Panc1 (cell line): ENCODE measurements at regions not wholly inside any gene's neighbourhood (a gene's known extent, or its start where the extent isn't known, plus 50 kb on each side); places are given as distances from the start of the nearest gene placed in this dataset.

Experiments
- ATAC-seq: fragments of 200-7000 bp; cut with Tn5 transposase; 2 replicates; pipeline ENCODE4 v1.9.1; 2020; ENCODE audit warnings: mild to moderate bottlenecking, moderate library complexity
- BruUV-seq: library from RNA; stranded (reverse); fragments of 400-500 nt; replicated peaks from 2 replicates; lab custom pipeline; 2021; lab: Mats Ljungman, UMichigan
- CTCF ChIA-PET: fragments of 300-600 bp; sonication (Branson Sonifier 250); formaldehyde crosslinking; loops from one replicate; lab custom pipeline; 2022; ENCODE audit warnings: antibody characterized with exemption; lab: Charles Lee
- POLR2A ChIA-PET: fragments of 300-600 bp; sonication (Branson Sonifier 250); formaldehyde crosslinking; loops from one replicate; lab custom pipeline; 2022; ENCODE audit warnings: antibody characterized with exemption; lab: Charles Lee
- DNase-seq: peaks from one replicate; pipeline ENCODE4 v3.0.0-alpha.2; 2010; ENCODE audit warnings: low read depth, low spot score
- H3K27ac ChIP-seq: 2 replicates; pipeline ENCODE4 v1.5.1; 2011; ENCODE audit warnings: mild to moderate bottlenecking, low read length, inconsistent platforms
- H3K27me3 ChIP-seq: fragments of 200-500 bp; sonication (Bioruptor generic); 2 replicates; pipeline ENCODE4 v1.6.0; 2014; ENCODE audit warnings: low read length, inconsistent platforms; ENCODE audit not compliant: control insufficient read depth, insufficient read depth
- H3K36me3 ChIP-seq: fragments of 200-500 bp; sonication (Bioruptor generic); 2 replicates; pipeline ENCODE4 v1.5.1; 2014; ENCODE audit warnings: inconsistent platforms, mild to moderate bottlenecking, low read length, moderate library complexity; ENCODE audit not compliant: control insufficient read depth, insufficient read depth
- H3K4me1 ChIP-seq: 2 replicates; pipeline ENCODE4 v1.5.1; 2011; ENCODE audit warnings: inconsistent platforms, mild to moderate bottlenecking, low read length, moderate library complexity; ENCODE audit not compliant: control insufficient read depth, insufficient read depth
- H3K4me3 ChIP-seq, 2 experiments: 2 replicates each; pipeline ENCODE4 v1.5.1; 2011 to 2012; ENCODE audit warnings: low read depth in 2 of 2, low read length in 2 of 2, mild to moderate bottlenecking in 2 of 2, inconsistent platforms in 1 of 2, moderate library complexity in 1 of 2
- H3K9me3 ChIP-seq: fragments of 200-500 bp; sonication (Bioruptor generic); 2 replicates; pipeline ENCODE4 v1.5.1; 2014; ENCODE audit warnings: low read depth, mild to moderate bottlenecking, inconsistent platforms, low read length, moderate library complexity; ENCODE audit not compliant: control insufficient read depth, insufficient read depth
- POLR2AphosphoS5 ChIP-seq: IDR thresholded peaks from 2 replicates; pipeline ENCODE4 v1.6.1; 2012; ENCODE audit warnings: mild to moderate bottlenecking, low read depth, low read length, moderate library complexity
- REST ChIP-seq, 2 experiments: IDR thresholded peaks; 2 replicates each; pipeline ENCODE4 v1.6.1; 2011 to 2012; ENCODE audit warnings: low read depth in 2 of 2, control low read depth in 1 of 2, low read length in 1 of 2, mild to moderate bottlenecking in 1 of 2, moderate library complexity in 1 of 2; ENCODE audit not compliant: insufficient read depth in 1 of 2
- SIN3A ChIP-seq: IDR thresholded peaks from 2 replicates; pipeline ENCODE4 v1.6.1; 2012; ENCODE audit warnings: low read depth, mild to moderate bottlenecking, low read length, moderate library complexity, borderline replicate concordance; ENCODE audit not compliant: insufficient read depth
- TCF7L2 ChIP-seq: IDR thresholded peaks from 2 replicates; pipeline ENCODE4 v1.6.1; 2011; ENCODE audit warnings: mild to moderate bottlenecking, low read depth, low read length, inconsistent platforms
- in situ Hi-C: cut with HindIII; loops from 2 replicates; pipeline ENCODE4 v1.10.0; 2016; ENCODE audit warnings: low sequenced_read_pairs, low pct_unique_long_range_greater_than_20kb
- intact Hi-C: fragments of 100-400 bp; cut with micrococcal nuclease; formaldehyde crosslinking; loops from one replicate; pipeline ENCODE4 v1.10.0; 2022; ENCODE audit not compliant: unreplicated experiment
- TF ChIP-seq, protein P1 (sequence below): fragments of 450-650 bp; IDR thresholded peaks from 2 replicates; pipeline ENCODE4 v1.5.1; 2017; ENCODE audit warnings: mild to moderate bottlenecking

- intact Hi-C loops (no loop called here), in situ Hi-C loops (no loop called here)
- ATAC-seq (no peak), DNase-seq (no peak)
- H3K4me3 ChIP-seq = no peak overlapping the region
- TF ChIP-seq POLR2AphosphoS5 = no peak
- no peak for TF ChIP-seq REST (IDR thresholded peaks at IDR 0.05; ENCODE audit: insufficient read depth in 1 of 2, low read depth in 2 of 2, low read length in 1 of 2)
- TF ChIP-seq TCF7L2 = no peak
- TF ChIP-seq, protein P1, sequence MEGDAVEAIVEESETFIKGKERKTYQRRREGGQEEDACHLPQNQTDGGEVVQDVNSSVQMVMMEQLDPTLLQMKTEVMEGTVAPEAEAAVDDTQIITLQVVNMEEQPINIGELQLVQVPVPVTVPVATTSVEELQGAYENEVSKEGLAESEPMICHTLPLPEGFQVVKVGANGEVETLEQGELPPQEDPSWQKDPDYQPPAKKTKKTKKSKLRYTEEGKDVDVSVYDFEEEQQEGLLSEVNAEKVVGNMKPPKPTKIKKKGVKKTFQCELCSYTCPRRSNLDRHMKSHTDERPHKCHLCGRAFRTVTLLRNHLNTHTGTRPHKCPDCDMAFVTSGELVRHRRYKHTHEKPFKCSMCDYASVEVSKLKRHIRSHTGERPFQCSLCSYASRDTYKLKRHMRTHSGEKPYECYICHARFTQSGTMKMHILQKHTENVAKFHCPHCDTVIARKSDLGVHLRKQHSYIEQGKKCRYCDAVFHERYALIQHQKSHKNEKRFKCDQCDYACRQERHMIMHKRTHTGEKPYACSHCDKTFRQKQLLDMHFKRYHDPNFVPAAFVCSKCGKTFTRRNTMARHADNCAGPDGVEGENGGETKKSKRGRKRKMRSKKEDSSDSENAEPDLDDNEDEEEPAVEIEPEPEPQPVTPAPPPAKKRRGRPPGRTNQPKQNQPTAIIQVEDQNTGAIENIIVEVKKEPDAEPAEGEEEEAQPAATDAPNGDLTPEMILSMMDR = no peak
- no peak for TF ChIP-seq SIN3A
- no peaks in the 10 kb centered on the region for H3K36me3 ChIP-seq
- no peaks in the 10 kb centered on the region for H3K4me1 ChIP-seq
- H3K27ac ChIP-seq = no peak overlapping the region
- no TSS peak for BruUV-seq
- POLR2A ChIA-PET = no interaction called here
- CTCF ChIA-PET = no interaction called here
- no peaks in the 10 kb centered on the region; the same call in 1 of the 2 replicates for H3K9me3 ChIP-seq
- no peaks in the 10 kb centered on the region for H3K27me3 ChIP-seq
Measured at GRCh38 chr15:25932696-25933095, 69.6 kb upstream of the ATP10A start.

- Histone ChIP-seq H3K27ac (no peak overlapping the region), H3K4me3 (no peak overlapping the region), H3K27me3 (no peaks in the 10 kb centered on the region), H3K4me1 (no peaks in the 10 kb centered on the region), H3K36me3 (no peaks in the 10 kb centered on the region), H3K9me3 (no peaks in the 10 kb centered on the region; the same call in 1 of the 2 replicates)
- no peak for ATAC-seq
- no peak for DNase-seq
- ChIA-PET POLR2A (no interaction called here), CTCF (no interaction called here)
- in situ Hi-C loops = no loop called here
- no TSS peak for BruUV-seq
- no peak for TF ChIP-seq SIN3A
- TF ChIP-seq TCF7L2 = no peak
- TF ChIP-seq, protein P1 = no peak
- no peak for TF ChIP-seq REST (IDR thresholded peaks at IDR 0.05; ENCODE audit: insufficient read depth in 1 of 2, low read depth in 2 of 2, low read length in 1 of 2)
- TF ChIP-seq POLR2AphosphoS5 = no peak
- intact Hi-C loops = no loop called here
Measured at GRCh38 chr15:25931851-25932250, 68.7 kb upstream of the ATP10A start.
